Keratinocyte (primary cell): ENCODE measurements at regions not wholly inside any gene's neighbourhood (a gene's known extent, or its start where the extent isn't known, plus 50 kb on each side); places are given as distances from the start of the nearest gene placed in this dataset.

Experiments
- DNase-seq: peaks from one replicate; pipeline ENCODE4 v3.0.0-alpha.2; 2011; ENCODE audit warnings: low read depth, missing footprints, low spot score
- FAIRE-seq: peaks from 2 replicates; lab custom pipeline; 2011; peaks lifted over from hg19 to GRCh38; lab: Jason Lieb, UNC
- H2AFZ ChIP-seq: 2 replicates; pipeline ENCODE4 v1.6.0; 2012; ENCODE audit warnings: low read length, control low read depth, inconsistent platforms; ENCODE audit not compliant: control insufficient read depth
- H3K27ac ChIP-seq: 2 replicates; pipeline ENCODE4 v1.5.1; 2011; ENCODE audit warnings: low read length; ENCODE audit not compliant: control insufficient read depth, insufficient read depth
- H3K27me3 ChIP-seq: 3 replicates; pipeline ENCODE4 v1.6.0; 2011; ENCODE audit warnings: low read length; ENCODE audit not compliant: control insufficient read depth, insufficient read depth; ENCODE audit errors: extremely low read depth
- H3K36me3 ChIP-seq, 2 experiments: 2 replicates in 1 of 2; 3 replicates in 1 of 2; pipeline ENCODE4 v1.5.1; 2011; ENCODE audit warnings: low read length in 2 of 2, mild to moderate bottlenecking in 1 of 2; ENCODE audit not compliant: control insufficient read depth in 2 of 2, insufficient read depth in 2 of 2; ENCODE audit errors: extremely low read depth in 1 of 2
- H3K4me1 ChIP-seq: 3 replicates; pipeline ENCODE4 v1.5.1; 2011; ENCODE audit warnings: low read length; ENCODE audit not compliant: control insufficient read depth, insufficient read depth; ENCODE audit errors: extremely low read depth
- H3K4me2 ChIP-seq: 3 replicates; pipeline ENCODE4 v1.6.0; 2011; ENCODE audit warnings: low read depth, low read length; ENCODE audit not compliant: control insufficient read depth, insufficient read depth; ENCODE audit errors: extremely low read depth
- H3K4me3 ChIP-seq, 3 experiments: fragments of 200-600 bp in 1 of 3; sonication (generic) in 1 of 3; 2 replicates in 2 of 3; 3 replicates in 1 of 3; pipeline ENCODE4 v1.5.1; 2011 to 2016; ENCODE audit warnings: low read length in 3 of 3, mild to moderate bottlenecking in 3 of 3, control low read depth in 2 of 3, inconsistent platforms in 1 of 3, low read depth in 1 of 3, mixed read lengths in 1 of 3, mixed run types in 1 of 3, moderate library complexity in 1 of 3; ENCODE audit not compliant: control insufficient read depth in 2 of 3, insufficient read depth in 2 of 3; ENCODE audit errors: extremely low read depth in 1 of 3
- H3K79me2 ChIP-seq: 2 replicates; pipeline ENCODE4 v1.6.0; 2012; ENCODE audit warnings: low read length; ENCODE audit not compliant: control insufficient read depth, insufficient read depth
- H3K9ac ChIP-seq: 3 replicates; pipeline ENCODE4 v1.6.0; 2011; ENCODE audit warnings: low read length; ENCODE audit not compliant: control insufficient read depth, insufficient read depth; ENCODE audit errors: extremely low read depth
- H3K9me1 ChIP-seq: 3 replicates; pipeline ENCODE4 v1.6.0; 2011; ENCODE audit warnings: low read length; ENCODE audit not compliant: control insufficient read depth, insufficient read depth; ENCODE audit errors: extremely low read depth
- H3K9me3 ChIP-seq: 2 replicates; pipeline ENCODE4 v1.5.1; 2012; ENCODE audit warnings: low read depth, low read length; ENCODE audit not compliant: control insufficient read depth
- H4K20me1 ChIP-seq: 3 replicates; pipeline ENCODE4 v1.6.0; 2011; ENCODE audit warnings: low read length; ENCODE audit not compliant: control insufficient read depth, insufficient read depth; ENCODE audit errors: extremely low read depth
- CTCF ChIP-seq, 3 experiments: IDR thresholded peaks in 1 of 3; conservative IDR thresholded peaks in 1 of 3; optimal IDR thresholded peaks in 1 of 3; 2 replicates in 2 of 3; 3 replicates in 1 of 3; pipeline versions ENCODE3 to v1.5.1; 2011; ENCODE audit warnings: low read length in 3 of 3, mild to moderate bottlenecking in 3 of 3, moderate library complexity in 2 of 3, control low read depth in 1 of 3, inconsistent platforms in 1 of 3; ENCODE audit not compliant: insufficient read depth in 2 of 3; ENCODE audit errors: extremely low read depth in 1 of 3
- EZH2 ChIP-seq: IDR thresholded peaks from one replicate; pipeline ENCODE4 v1.6.1; 2012; ENCODE audit warnings: inconsistent platforms, mild to moderate bottlenecking, low read length, moderate library complexity
- dilution Hi-C: fragments of 300-500 bp; cut with MboI; formaldehyde crosslinking; loops from one replicate; pipeline ENCODE4 v1.7.0; 2020; ENCODE audit warnings: low sequenced_read_pairs; ENCODE audit not compliant: extremely low pct_ligation_motif_present

GRCh38 chr5:28156981-28157380, 1118.6 kb upstream of the CDH9 start:
- no peak overlapping the region for H2AFZ ChIP-seq
- H3K36me3 ChIP-seq = no peaks in the 10 kb centered on the region
- H3K27me3 ChIP-seq = no peaks in the 10 kb centered on the region
- no peak overlapping the region for H3K4me3 ChIP-seq
- no peaks in the 10 kb centered on the region for H3K9me3 ChIP-seq
- no peaks in the 10 kb centered on the region for H4K20me1 ChIP-seq
- DNase-seq (no peak), FAIRE-seq (no peak)
- H3K9me1 ChIP-seq = no peaks in the 10 kb centered on the region
- no peak overlapping the region for H3K4me2 ChIP-seq
- dilution Hi-C loops = no loop called here
- H3K79me2 ChIP-seq = no peaks in the 10 kb centered on the region
- no peak overlapping the region for H3K27ac ChIP-seq
- no peak overlapping the region for H3K9ac ChIP-seq
- TF ChIP-seq EZH2 (no peak), CTCF (optimal IDR thresholded peaks at IDR 0.05 in 1 of 3, IDR thresholded peaks at IDR 0.05 in 1 of 3, conservative IDR thresholded peaks at IDR 0.05 in 1 of 3; ENCODE audit: extremely low read depth in 1 of 3, insufficient read depth in 2 of 3, low read length in 3 of 3) (no peak)
- no peaks in the 10 kb centered on the region for H3K4me1 ChIP-seq

- no peaks in the 10 kb centered on the region for H3K79me2 ChIP-seq
- H4K20me1 ChIP-seq = no peaks in the 10 kb centered on the region
- H2AFZ ChIP-seq = no peak overlapping the region
- no peak overlapping the region for H3K4me2 ChIP-seq
- dilution Hi-C loops = no loop called here
- no peaks in the 10 kb centered on the region for H3K36me3 ChIP-seq
- H3K9me1 ChIP-seq = no peaks in the 10 kb centered on the region
- H3K4me1 ChIP-seq = no peaks in the 10 kb centered on the region
- TF ChIP-seq CTCF (optimal IDR thresholded peaks at IDR 0.05 in 1 of 3, IDR thresholded peaks at IDR 0.05 in 1 of 3, conservative IDR thresholded peaks at IDR 0.05 in 1 of 3; ENCODE audit: extremely low read depth in 1 of 3, insufficient read depth in 2 of 3, low read length in 3 of 3) (no peak), EZH2 (no peak)
- H3K27ac ChIP-seq = no peak overlapping the region
- no peak overlapping the region for H3K9ac ChIP-seq
- no peak overlapping the region for H3K4me3 ChIP-seq
- no peaks in the 10 kb centered on the region for H3K27me3 ChIP-seq
- DNase-seq = no peak
- no peak for FAIRE-seq
- no peaks in the 10 kb centered on the region for H3K9me3 ChIP-seq
Measured at GRCh38 chr5:28143519-28143918, 1105.1 kb upstream of the CDH9 start.
